GM18517 (cell line): ENCODE measurements at regions not wholly inside any gene's neighbourhood (a gene's known extent, or its start where the extent isn't known, plus 50 kb on each side); places are given as distances from the start of the nearest gene placed in this dataset.

Experiments used
- ATAC-seq: cut with Tn5 transposase; IDR thresholded peaks from one replicate; pipeline ENCODE4 v1.9.1; 2021; ENCODE audit warnings: mild to moderate bottlenecking, moderate library complexity; ENCODE audit not compliant: unreplicated experiment

- ATAC-seq, result no peak
Measured at GRCh38 chr10:28810057-28810870, 132.9 kb downstream of the BAMBI start.

GRCh38 chr10:28811639-28812349, 134.5 kb downstream of the BAMBI start:
- no peak for ATAC-seq

GRCh38 chr10:28812384-28813372, 135.4 kb downstream of the BAMBI start:
- no peak for ATAC-seq

GRCh38 chr10:28815681-28816080, 138.4 kb downstream of the BAMBI start:
- no peak for ATAC-seq

- no peak for ATAC-seq
Measured at GRCh38 chr10:28822719-28823464, 145.6 kb downstream of the BAMBI start.

- no peak for ATAC-seq
Measured at GRCh38 chr10:28823501-28824075, 146.3 kb downstream of the BAMBI start.

- ATAC-seq, result no peak
Measured at GRCh38 chr10:28833313-28833712, 156.0 kb downstream of the BAMBI start.

GRCh38 chr10:28836435-28836743, 159.1 kb downstream of the BAMBI start:
- ATAC-seq, result no peak

GRCh38 chr10:28837613-28838390, 160.5 kb downstream of the BAMBI start:
- ATAC-seq, result no peak

GRCh38 chr10:28838908-28839307, 161.6 kb downstream of the BAMBI start:
- ATAC-seq, result no peak

GRCh38 chr10:28839600-28840007, 162.3 kb downstream of the BAMBI start:
- ATAC-seq, result no peak

- no peak for ATAC-seq
Measured at GRCh38 chr10:28840202-28840601, 162.9 kb downstream of the BAMBI start.

- no peak for ATAC-seq
Measured at GRCh38 chr10:28840971-28841370, 163.7 kb downstream of the BAMBI start.

GRCh38 chr10:28841625-28842024, 164.3 kb downstream of the BAMBI start:
- no peak for ATAC-seq

- no peak for ATAC-seq
Measured at GRCh38 chr10:28842321-28842720, 165.0 kb downstream of the BAMBI start.

GRCh38 chr10:28845009-28845682, 167.8 kb downstream of the BAMBI start:
- ATAC-seq, result no peak

- ATAC-seq, result no peak
Measured at GRCh38 chr10:28849309-28849708, 172.0 kb downstream of the BAMBI start.

- ATAC-seq, result no peak
Measured at GRCh38 chr10:28849821-28850220, 172.5 kb downstream of the BAMBI start.

- ATAC-seq, result no peak
Measured at GRCh38 chr10:28850784-28851183, 173.5 kb downstream of the BAMBI start.
